Fibroblast of skin of left quadriceps (primary cell): ENCODE measurements at regions not wholly inside any gene's neighbourhood (a gene's known extent, or its start where the extent isn't known, plus 50 kb on each side); places are given as distances from the start of the nearest gene placed in this dataset.
"Not testable (repeated sequence)": the region's sequence is repeated elsewhere in the genome, so short reads cannot be mapped to it uniquely, and the experiment has no call there.

Experiments used
- DNase-seq, 2 experiments: peaks; one replicate each; pipeline ENCODE4 v3.0.0-alpha.2; 2013; ENCODE audit warnings: low read depth in 2 of 2

DNA sequence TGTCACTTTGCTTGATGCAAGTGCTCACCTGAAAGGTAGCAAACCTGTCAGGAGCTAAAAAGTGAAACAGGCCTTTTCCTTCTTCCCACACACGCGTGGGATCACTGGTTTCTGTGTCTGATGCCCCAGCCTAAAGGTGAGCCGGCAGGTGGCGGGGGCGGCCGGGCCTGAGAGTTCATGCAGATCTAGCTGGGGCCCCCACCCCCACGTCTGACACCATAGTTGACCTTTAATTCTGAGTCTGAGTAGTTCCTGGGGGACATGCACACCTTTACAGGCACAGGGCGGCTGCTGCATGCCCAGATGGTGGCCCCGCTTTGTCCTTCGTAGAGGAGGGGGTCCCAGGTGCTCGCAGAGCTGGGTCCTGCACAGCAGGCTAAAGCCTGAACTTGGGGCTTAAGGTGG, 345.3 kb downstream of the TEX29 start:
- DNase-seq, result no peak

DNA sequence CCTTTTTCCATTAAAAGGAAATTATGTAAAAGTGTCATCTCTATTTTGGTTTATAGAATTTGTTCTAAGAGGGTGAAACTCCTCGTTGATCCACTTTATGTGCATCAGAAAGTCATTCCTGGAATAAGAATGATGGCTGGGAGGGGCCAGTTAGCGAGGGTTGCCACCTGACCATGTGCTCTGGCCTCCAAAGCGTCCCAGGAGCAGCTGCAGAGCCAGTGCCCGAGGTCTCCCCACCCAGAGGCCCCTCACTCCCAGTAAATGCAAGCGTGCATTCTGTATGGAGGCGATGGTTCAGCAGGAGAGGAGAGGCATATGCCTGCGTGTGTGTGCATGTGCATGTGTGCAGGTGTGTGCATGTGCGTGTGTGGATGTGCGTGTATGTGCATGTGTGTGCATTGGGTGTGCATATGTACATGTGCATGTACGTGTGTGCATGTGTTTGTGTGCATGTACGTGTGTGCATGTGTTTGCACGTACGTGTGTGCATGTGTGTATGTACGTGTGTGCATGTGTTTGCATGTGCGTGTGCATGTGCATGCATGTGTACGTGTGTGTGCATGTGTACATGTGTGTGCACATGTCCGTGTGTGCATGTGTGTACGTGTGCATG, 345.8 kb downstream of the TEX29 start:
- no peak for DNase-seq

DNA sequence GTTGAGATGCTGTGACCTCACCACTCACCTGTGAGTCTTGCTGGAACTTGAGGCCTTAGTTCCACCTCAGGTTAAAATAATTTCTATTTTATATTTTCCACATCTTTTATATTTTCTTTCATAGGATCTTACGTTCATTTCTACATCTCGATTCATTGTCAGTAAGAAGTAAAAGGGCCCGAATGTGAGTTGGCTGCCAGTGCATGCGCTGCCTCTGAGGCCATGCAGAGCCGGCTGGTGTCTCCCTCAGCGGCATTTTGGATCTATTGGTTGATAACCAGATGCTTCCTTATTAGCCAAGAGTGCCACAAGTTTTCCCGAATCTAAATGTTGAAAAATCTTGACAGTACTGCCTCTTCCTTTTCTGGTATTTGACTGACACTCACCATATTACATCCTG, 347.3 kb downstream of the TEX29 start:
- DNase-seq, result no peak

DNA sequence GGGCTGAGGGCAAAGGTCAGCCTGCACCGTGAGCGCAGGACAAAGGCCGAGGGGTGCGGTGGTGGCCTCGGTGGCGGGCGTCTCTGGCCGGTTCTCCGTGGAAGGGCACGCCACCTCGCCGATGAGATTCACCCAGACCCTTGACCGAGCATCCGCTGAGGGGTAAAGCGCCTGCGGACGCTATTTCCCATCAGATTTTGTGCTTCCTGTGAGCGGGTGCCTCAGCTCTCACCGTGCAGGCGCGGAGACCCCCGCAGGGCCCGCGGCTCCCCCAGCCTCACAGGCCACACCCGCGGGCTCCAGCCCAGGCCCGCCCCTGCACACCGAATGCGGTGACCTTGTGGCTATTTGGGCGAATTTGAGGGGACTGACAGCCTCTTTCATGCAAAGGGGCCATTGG, 348.0 kb downstream of the TEX29 start:
- DNase-seq, result no peak

DNA sequence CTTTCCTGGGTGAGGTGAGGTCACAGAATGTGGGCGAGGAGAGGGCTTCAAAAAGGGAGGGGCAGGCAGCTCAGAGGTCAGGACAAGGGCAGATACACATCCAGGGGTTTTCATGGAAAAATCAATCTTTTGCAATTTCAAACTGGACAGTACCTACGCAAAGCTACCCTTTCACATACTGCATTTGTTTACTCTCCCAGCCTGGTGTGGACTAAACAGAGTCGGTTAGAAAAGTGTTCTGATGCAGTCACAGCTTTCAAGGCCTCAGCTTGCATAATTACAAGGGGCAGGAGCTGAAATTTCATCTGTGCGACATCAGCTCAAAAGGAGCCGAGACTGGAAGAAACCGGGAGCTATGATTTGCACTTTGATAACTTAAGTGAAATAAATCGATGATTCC, 351.8 kb downstream of the TEX29 start:
- DNase-seq, result not testable (repeated sequence)

DNA sequence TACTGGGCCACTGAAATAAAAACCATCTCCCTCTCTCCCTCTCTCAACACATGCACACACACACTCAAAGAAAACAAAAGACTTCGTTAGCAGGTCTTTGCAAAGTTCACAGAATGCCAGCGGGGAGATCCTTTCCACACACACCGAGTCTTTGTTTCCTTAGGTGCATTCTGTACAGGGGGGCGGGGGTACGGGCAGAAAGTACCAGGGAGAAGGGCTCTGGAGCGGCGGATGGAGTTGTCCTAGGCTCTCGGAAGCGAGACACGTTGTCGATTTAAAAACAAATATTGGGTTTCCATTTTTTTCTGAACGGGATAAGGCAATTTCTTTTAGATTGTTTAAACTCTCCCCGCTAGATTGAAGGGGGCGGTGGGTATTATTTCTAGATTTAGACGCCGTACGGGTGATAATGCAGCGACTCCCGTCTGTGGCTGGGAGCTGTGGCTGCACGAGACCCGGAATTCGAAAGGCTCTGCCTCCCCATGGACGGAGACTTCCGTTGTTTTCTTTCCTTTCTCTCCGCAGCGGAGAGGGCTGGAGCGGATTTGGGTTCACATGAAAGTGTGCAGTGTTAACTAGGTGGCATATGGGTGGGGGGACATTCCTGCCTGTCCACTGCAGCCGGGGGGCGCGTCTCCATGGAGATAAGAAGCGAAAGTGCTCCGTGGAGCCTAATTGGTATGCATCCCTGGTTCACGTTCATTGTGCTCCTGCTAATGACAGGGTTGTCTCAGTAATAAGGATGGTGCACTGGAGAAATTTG, 357.9 kb downstream of the TEX29 start:
- DNase-seq, result not testable (repeated sequence)

DNA sequence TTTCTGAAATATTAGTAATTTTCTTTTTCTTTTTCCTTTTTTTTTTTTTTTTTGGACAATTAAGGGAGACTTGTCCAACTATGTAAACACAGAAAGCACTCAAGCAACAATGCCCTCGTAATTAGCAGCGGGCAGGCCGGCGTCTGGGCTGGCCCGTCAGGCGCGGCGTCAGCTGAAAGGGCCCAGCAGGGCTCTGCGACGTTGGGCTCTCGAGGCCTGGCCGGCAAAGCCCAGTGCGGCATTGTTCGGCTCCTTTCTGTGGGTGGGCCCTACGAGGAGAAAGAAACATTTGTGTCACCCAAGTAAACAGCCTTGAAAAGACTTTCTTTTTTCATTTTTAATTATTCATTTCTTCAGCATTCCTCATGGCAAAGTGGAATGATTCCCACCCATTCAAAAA, 359.2 kb downstream of the TEX29 start:
- not testable (repeated sequence) for DNase-seq

DNA sequence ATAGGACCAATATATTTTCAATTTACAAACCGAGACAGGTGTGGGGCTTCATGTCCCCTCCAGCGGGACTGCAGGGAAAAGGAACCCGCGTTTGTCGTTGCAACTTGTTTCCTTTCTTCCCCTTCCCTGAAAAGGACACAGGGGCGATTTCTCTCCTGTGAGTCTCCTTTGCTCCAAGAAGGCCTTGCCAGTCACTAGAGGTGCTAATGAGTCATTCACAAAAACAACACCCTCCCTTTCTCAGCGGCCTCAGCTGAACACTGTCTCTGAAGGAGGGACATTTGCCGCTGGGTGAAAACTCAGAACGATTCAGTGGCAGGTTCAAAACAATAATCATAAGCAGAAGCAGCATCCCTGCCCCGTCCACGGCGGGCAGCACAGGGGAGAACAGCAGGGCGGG, 359.7 kb downstream of the TEX29 start:
- DNase-seq, result not testable (repeated sequence)

DNA sequence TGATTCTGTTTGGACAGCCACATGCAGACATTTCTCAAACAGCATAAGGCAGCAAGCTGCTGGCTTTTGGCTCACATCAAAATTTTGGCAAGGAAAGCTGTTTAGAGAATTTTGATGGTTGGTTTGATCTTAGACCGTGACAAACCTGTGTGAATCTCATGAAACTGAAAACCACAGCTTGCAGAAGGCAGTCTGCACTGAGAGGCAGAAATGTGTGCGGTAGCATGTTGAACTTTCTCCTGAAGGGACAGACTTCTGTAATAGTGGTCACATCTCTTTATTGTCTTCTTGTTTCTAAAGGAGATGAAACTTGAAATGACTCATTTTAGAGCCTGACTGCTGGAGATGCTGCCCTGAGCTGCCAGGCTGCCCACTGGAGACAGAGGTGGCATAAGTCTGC, 371.6 kb downstream of the TEX29 start:
- DNase-seq, result not testable (repeated sequence)

DNA sequence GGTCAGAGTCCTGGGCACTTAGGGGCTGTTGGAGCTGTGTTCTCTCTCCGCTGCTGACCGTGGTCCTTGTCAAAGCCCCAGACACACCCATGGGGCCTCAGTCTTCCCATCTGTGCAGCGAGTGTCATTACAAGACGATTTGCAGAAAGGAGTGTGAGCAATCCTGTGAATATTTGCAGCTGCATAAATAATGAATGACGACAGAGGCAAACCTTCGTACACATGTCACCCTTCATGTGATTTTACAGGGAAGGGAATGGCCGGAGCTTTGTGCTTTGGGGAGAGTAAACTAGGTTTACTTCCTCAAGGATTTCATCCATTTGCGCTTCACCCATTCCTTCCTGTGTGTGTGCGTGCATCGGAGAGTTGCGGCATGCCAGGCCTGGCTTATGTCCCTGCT, 370.8 kb upstream of the SOX1 start:
- not testable (repeated sequence) for DNase-seq

DNA sequence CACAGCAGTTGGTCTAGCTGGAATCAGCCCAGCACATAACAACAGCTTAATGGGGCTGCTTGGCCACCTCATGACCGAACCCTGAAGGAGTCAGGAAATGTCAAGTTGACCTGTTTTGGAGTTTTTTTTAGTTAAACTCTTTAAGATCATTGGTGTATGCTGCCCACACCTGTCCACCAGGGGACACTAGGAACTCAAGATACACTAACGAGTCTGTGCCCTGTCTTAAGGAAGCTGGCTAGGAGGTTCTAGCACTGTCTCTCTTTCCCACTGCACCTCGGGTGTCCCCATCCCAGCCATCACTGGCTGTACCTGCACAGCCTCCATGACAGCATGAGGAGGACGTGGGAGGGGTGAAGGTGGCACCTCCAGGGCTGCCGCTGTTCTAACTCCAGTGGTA, 364.9 kb upstream of the SOX1 start:
- not testable (repeated sequence) for DNase-seq
